GM12878 (cell line): ENCODE measurements at regions not wholly inside any gene's neighbourhood (a gene's known extent, or its start where the extent isn't known, plus 50 kb on each side); places are given as distances from the start of the nearest gene placed in this dataset.

ENCODE experiments used
- ATAC-seq: fragments of 200-7000 bp; cut with Tn5 transposase; 3 replicates; pipeline ENCODE4 v1.9.1; 2020; ENCODE audit warnings: mild to moderate bottlenecking, moderate library complexity
- BruUV-seq: library from RNA; stranded (reverse); fragments of 400-500 nt; replicated peaks from 2 replicates; lab custom pipeline; 2021; lab: Mats Ljungman, UMichigan
- CTCF ChIA-PET: fragments of 300-600 bp; sonication (Branson Sonifier 250); formaldehyde crosslinking; extraction: SDS; loops from one replicate; lab custom pipeline; 2021; ENCODE audit warnings: inconsistent platforms; lab: Yijun Ruan, JAX
- POLR2A ChIA-PET: fragments of 350-600 bp; formaldehyde crosslinking; extraction: SDS; loops from one replicate; lab custom pipeline; 2021; ENCODE audit warnings: inconsistent platforms; lab: Charles Lee
- RAD21 ChIA-PET: fragments of 300-600 bp; sonication (Branson Sonifier 250); formaldehyde crosslinking; loops from one replicate; lab custom pipeline; 2023; ENCODE audit warnings: antibody characterized with exemption; ENCODE audit not compliant: unreplicated experiment; lab: Charles Lee
- SMC1A ChIA-PET: fragments of 300-600 bp; sonication (Branson Sonifier 250); formaldehyde crosslinking; loops from one replicate; lab custom pipeline; 2023; ENCODE audit not compliant: unreplicated experiment, uncharacterized antibody; lab: Charles Lee
- DNase-seq: peaks from one replicate; pipeline ENCODE4 v3.0.0-alpha.2; 2011; ENCODE audit warnings: low read depth, low spot score
- FAIRE-seq: peaks from 3 replicates; lab custom pipeline; 2011; peaks lifted over from hg19 to GRCh38; lab: Jason Lieb, UNC
- H2AFZ ChIP-seq: 2 replicates; pipeline ENCODE4 v1.6.0; 2011; ENCODE audit warnings: low read depth, low read length, control low read depth; ENCODE audit not compliant: control insufficient read depth
- H3K27ac ChIP-seq: 2 replicates; pipeline ENCODE4 v1.5.1; 2011; ENCODE audit warnings: control low read depth; ENCODE audit not compliant: control insufficient read depth, insufficient read depth
- H3K27me3 ChIP-seq, 2 experiments: replicated peaks in 1 of 2; 2 replicates each; pipeline versions ENCODE4 v1.6.0 to v1.6.1; 2011; ENCODE audit warnings: low read length in 1 of 2; ENCODE audit not compliant: control insufficient read depth in 2 of 2, insufficient read depth in 2 of 2
- H3K36me3 ChIP-seq, 2 experiments: 2 replicates each; pipeline ENCODE4 v1.5.1; 2011; ENCODE audit warnings: low read length in 1 of 2; ENCODE audit not compliant: control insufficient read depth in 2 of 2, insufficient read depth in 2 of 2
- H3K4me1 ChIP-seq: 2 replicates; pipeline ENCODE4 v1.6.1; 2011; ENCODE audit warnings: mild to moderate bottlenecking, low read length, moderate library complexity, mixed read lengths; ENCODE audit not compliant: control insufficient read depth, insufficient read depth
- H3K4me2 ChIP-seq: 2 replicates; pipeline ENCODE4 v1.6.0; 2011; ENCODE audit warnings: control low read depth; ENCODE audit not compliant: control insufficient read depth, insufficient read depth
- H3K4me3 ChIP-seq: fragments of 200-600 bp; sonication (generic); 2 replicates; pipeline ENCODE4 v1.5.1; 2016
- H3K79me2 ChIP-seq: 2 replicates; pipeline ENCODE4 v1.6.0; 2011; ENCODE audit warnings: low read length; ENCODE audit not compliant: control insufficient read depth, insufficient read depth
- H3K9ac ChIP-seq: 2 replicates; pipeline ENCODE4 v1.8.0; 2011; ENCODE audit warnings: low read length, control low read depth, mixed read lengths; ENCODE audit not compliant: control insufficient read depth, insufficient read depth
- H3K9me3 ChIP-seq: replicated peaks from 3 replicates; pipeline ENCODE4 v1.5.1; 2011; ENCODE audit warnings: mild to moderate bottlenecking, low read length; ENCODE audit not compliant: control insufficient read depth, insufficient read depth
- H4K20me1 ChIP-seq: 2 replicates; pipeline ENCODE4 v1.6.0; 2011; ENCODE audit not compliant: control insufficient read depth, insufficient read depth
- CBFB ChIP-seq: IDR thresholded peaks from 2 replicates; pipeline ENCODE4 v1.6.1; 2016; ENCODE audit warnings: antibody characterized with exemption, low read depth
- DPF2 ChIP-seq: fragments of 450-650 bp; IDR thresholded peaks from 2 replicates; pipeline ENCODE4 v1.6.1; 2017; ENCODE audit warnings: mild to moderate bottlenecking
- HDGF ChIP-seq: fragments of 450-650 bp; IDR thresholded peaks from 2 replicates; pipeline ENCODE4 v1.6.1; 2016; ENCODE audit warnings: antibody characterized with exemption
- KDM1A ChIP-seq: fragments of 200-600 bp; sonication (generic); IDR thresholded peaks from 2 replicates; pipeline ENCODE4 v1.6.1; 2016; ENCODE audit warnings: borderline replicate concordance
- NR2C1 ChIP-seq: fragments of 450-650 bp; IDR thresholded peaks from 2 replicates; pipeline ENCODE4 v1.6.1; 2017; ENCODE audit warnings: antibody characterized with exemption, mild to moderate bottlenecking, moderate library complexity
- NRF1 ChIP-seq: conservative IDR thresholded peaks from 2 replicates; pipeline ENCODE4 v1.6.1; 2011; ENCODE audit warnings: mild to moderate bottlenecking, low read depth, low read length, improper control_type of control experiment
- RELA ChIP-seq: fragments of 450-650 bp; IDR thresholded peaks from 2 replicates; pipeline ENCODE4 v1.8.0; 2014; ENCODE audit warnings: borderline replicate concordance; ENCODE audit not compliant: partially characterized antibody
- TARDBP ChIP-seq: IDR thresholded peaks from 2 replicates; pipeline ENCODE4 v1.6.1; 2016; ENCODE audit warnings: borderline replicate concordance
- WGBS: methylation state at CpG from one replicate; pipeline ENCODE4 v1.1.6; 2016; ENCODE audit warnings: low lambda C conversion rate; ENCODE audit not compliant: insufficient replicate concordance, insufficient coverage; ENCODE audit errors: missing lambda C conversion rate; 5-methylcytosine and 5-hydroxymethylcytosine counted together
- in situ Hi-C: fragments of 300-500 bp; cut with MboI; formaldehyde crosslinking; loops from 9 replicates; pipeline ENCODE4 v1.14.3; 2018; ENCODE audit warnings: mixed read lengths
- intact Hi-C: fragments of 100-400 bp; cut with micrococcal nuclease; formaldehyde crosslinking; loops from one replicate; pipeline ENCODE4 v1.14.2; 2022; ENCODE audit not compliant: unreplicated experiment
- TF ChIP-seq, protein P1 (sequence below): IDR thresholded peaks from 2 replicates; pipeline ENCODE4 v1.6.1; 2011; ENCODE audit warnings: low read depth, mild to moderate bottlenecking, low read length, moderate library complexity, borderline replicate concordance; ENCODE audit errors: extremely low read depth
- TF ChIP-seq, protein P2 (sequence below): IDR thresholded peaks from 2 replicates; pipeline ENCODE4 v1.6.1; 2012; ENCODE audit warnings: low read depth, low read length, improper control_type of control experiment
- TF ChIP-seq, protein P3 (sequence below): fragments of 450-650 bp; IDR thresholded peaks from 2 replicates; pipeline ENCODE4 v1.6.1; 2017; ENCODE audit warnings: mild to moderate bottlenecking, moderate library complexity
- TF ChIP-seq, protein P4 (sequence below): fragments of 450-650 bp; formaldehyde crosslinking; IDR thresholded peaks from 2 replicates; pipeline ENCODE4 v1.4.0; 2020; ENCODE audit warnings: mild to moderate bottlenecking, moderate library complexity
- TF ChIP-seq, protein P5 (sequence below): fragments of 450-650 bp; IDR thresholded peaks from 2 replicates; pipeline ENCODE4 v1.6.1; 2017; ENCODE audit warnings: mild to moderate bottlenecking

DNA sequence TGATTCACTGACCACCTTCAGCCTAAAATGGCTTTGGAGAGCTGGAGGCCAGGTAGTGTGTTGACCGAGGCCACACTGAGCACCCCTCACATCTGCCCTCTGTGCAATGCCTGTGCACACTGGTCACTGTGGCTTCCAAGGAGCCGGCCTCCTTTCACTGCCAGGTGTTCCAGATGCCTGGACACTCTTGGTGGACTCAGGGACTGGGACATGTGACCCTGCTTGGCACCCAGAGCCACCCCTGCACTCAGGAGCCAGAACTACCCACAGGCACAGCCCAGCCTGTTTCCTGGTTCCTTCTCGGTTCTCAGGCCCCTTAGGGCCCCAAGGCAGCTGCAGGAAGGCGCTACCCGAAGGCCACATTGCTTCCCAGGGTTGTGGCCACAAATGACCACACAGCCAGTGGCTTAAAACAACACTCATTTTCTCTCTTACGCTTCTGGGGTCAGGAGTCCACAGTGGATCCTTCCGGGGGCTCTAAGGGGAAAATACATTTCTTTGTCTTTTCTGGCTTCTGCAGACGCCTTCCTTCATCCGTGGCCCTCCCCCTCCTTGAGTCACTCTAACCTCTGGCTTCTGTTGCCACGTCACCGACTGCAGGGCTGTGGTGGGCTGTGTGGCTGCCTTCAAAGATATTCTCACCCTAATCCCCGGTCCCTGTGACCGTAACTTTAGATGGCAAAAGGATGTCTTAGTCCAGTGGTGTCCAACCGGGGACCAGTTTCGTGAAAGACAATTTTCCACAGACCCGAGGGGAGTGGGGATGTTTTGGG is 78.6 kb downstream of the ASB1 start:
- no peak overlapping the region for H3K27ac ChIP-seq
- H2AFZ ChIP-seq, result no peak overlapping the region
- no peaks in the 10 kb centered on the region for H3K36me3 ChIP-seq
- TF ChIP-seq, protein P1, sequence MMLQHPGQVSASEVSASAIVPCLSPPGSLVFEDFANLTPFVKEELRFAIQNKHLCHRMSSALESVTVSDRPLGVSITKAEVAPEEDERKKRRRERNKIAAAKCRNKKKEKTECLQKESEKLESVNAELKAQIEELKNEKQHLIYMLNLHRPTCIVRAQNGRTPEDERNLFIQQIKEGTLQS, result no peak
- TF ChIP-seq, protein P2, sequence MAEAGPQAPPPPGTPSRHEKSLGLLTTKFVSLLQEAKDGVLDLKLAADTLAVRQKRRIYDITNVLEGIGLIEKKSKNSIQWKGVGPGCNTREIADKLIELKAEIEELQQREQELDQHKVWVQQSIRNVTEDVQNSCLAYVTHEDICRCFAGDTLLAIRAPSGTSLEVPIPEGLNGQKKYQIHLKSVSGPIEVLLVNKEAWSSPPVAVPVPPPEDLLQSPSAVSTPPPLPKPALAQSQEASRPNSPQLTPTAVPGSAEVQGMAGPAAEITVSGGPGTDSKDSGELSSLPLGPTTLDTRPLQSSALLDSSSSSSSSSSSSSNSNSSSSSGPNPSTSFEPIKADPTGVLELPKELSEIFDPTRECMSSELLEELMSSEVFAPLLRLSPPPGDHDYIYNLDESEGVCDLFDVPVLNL, result no peak
- TF ChIP-seq CBFB (no peak), KDM1A (no peak), NRF1 (no peak), RELA (no peak), HDGF (no peak), TARDBP (no peak), DPF2 (no peak), NR2C1 (no peak)
- TF ChIP-seq, protein P3, sequence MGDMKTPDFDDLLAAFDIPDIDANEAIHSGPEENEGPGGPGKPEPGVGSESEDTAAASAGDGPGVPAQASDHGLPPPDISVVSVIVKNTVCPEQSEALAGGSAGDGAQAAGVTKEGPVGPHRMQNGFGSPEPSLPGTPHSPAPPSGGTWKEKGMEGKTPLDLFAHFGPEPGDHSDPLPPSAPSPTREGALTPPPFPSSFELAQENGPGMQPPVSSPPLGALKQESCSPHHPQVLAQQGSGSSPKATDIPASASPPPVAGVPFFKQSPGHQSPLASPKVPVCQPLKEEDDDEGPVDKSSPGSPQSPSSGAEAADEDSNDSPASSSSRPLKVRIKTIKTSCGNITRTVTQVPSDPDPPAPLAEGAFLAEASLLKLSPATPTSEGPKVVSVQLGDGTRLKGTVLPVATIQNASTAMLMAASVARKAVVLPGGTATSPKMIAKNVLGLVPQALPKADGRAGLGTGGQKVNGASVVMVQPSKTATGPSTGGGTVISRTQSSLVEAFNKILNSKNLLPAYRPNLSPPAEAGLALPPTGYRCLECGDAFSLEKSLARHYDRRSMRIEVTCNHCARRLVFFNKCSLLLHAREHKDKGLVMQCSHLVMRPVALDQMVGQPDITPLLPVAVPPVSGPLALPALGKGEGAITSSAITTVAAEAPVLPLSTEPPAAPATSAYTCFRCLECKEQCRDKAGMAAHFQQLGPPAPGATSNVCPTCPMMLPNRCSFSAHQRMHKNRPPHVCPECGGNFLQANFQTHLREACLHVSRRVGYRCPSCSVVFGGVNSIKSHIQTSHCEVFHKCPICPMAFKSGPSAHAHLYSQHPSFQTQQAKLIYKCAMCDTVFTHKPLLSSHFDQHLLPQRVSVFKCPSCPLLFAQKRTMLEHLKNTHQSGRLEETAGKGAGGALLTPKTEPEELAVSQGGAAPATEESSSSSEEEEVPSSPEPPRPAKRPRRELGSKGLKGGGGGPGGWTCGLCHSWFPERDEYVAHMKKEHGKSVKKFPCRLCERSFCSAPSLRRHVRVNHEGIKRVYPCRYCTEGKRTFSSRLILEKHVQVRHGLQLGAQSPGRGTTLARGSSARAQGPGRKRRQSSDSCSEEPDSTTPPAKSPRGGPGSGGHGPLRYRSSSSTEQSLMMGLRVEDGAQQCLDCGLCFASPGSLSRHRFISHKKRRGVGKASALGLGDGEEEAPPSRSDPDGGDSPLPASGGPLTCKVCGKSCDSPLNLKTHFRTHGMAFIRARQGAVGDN, result no peak
- TF ChIP-seq, protein P4, sequence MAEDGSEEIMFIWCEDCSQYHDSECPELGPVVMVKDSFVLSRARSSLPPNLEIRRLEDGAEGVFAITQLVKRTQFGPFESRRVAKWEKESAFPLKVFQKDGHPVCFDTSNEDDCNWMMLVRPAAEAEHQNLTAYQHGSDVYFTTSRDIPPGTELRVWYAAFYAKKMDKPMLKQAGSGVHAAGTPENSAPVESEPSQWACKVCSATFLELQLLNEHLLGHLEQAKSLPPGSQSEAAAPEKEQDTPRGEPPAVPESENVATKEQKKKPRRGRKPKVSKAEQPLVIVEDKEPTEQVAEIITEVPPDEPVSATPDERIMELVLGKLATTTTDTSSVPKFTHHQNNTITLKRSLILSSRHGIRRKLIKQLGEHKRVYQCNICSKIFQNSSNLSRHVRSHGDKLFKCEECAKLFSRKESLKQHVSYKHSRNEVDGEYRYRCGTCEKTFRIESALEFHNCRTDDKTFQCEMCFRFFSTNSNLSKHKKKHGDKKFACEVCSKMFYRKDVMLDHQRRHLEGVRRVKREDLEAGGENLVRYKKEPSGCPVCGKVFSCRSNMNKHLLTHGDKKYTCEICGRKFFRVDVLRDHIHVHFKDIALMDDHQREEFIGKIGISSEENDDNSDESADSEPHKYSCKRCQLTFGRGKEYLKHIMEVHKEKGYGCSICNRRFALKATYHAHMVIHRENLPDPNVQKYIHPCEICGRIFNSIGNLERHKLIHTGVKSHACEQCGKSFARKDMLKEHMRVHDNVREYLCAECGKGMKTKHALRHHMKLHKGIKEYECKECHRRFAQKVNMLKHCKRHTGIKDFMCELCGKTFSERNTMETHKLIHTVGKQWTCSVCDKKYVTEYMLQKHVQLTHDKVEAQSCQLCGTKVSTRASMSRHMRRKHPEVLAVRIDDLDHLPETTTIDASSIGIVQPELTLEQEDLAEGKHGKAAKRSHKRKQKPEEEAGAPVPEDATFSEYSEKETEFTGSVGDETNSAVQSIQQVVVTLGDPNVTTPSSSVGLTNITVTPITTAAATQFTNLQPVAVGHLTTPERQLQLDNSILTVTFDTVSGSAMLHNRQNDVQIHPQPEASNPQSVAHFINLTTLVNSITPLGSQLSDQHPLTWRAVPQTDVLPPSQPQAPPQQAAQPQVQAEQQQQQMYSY (CRISPR knock-in tag), result no peak
- TF ChIP-seq, protein P5, sequence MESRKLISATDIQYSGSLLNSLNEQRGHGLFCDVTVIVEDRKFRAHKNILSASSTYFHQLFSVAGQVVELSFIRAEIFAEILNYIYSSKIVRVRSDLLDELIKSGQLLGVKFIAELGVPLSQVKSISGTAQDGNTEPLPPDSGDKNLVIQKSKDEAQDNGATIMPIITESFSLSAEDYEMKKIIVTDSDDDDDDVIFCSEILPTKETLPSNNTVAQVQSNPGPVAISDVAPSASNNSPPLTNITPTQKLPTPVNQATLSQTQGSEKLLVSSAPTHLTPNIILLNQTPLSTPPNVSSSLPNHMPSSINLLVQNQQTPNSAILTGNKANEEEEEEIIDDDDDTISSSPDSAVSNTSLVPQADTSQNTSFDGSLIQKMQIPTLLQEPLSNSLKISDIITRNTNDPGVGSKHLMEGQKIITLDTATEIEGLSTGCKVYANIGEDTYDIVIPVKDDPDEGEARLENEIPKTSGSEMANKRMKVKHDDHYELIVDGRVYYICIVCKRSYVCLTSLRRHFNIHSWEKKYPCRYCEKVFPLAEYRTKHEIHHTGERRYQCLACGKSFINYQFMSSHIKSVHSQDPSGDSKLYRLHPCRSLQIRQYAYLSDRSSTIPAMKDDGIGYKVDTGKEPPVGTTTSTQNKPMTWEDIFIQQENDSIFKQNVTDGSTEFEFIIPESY, result no peak
- 18% methylated on average over 16 of the region's 16 CpGs for WGBS
- in situ Hi-C loops (no loop called here), intact Hi-C loops (no loop called here)
- H3K4me3 ChIP-seq, result no peak overlapping the region
- ATAC-seq (no peak), DNase-seq (no peak), FAIRE-seq (no peak)
- H3K9ac ChIP-seq, result no peak overlapping the region
- H4K20me1 ChIP-seq, result no peaks in the 10 kb centered on the region
- H3K9me3 ChIP-seq, result no peaks in the 10 kb centered on the region
- ChIA-PET RAD21 (no interaction called here), SMC1A (no interaction called here), CTCF (no interaction called here), POLR2A (no interaction called here)
- peaks cover 0 to 2% of the 10 kb centered on the region in 2 experiments; a peak in 2 of 4 replicates for H3K27me3 ChIP-seq
- no peaks in the 10 kb centered on the region for H3K4me1 ChIP-seq
- no peak overlapping the region for H3K4me2 ChIP-seq
- no peaks in the 10 kb centered on the region for H3K79me2 ChIP-seq
- BruUV-seq, result no TSS peak
